ENCODE measurements at regions not wholly inside any gene's neighbourhood (a gene's known extent, or its start where the extent isn't known, plus 50 kb on each side); places are given as distances from the start of the nearest gene placed in this dataset.

GRCh38 chr17:65398040-65398787 lies 163.2 kb downstream of the AXIN2 start:
- no peak for TF ChIP-seq CTCF (IDR thresholded peaks at IDR 0.05; ENCODE audit: extremely low read depth, missing control alignments)
- no peak for DNase-seq (ENCODE audit: low spot score)

- no peak for TF ChIP-seq CTCF (IDR thresholded peaks at IDR 0.05; ENCODE audit: extremely low read depth, missing control alignments)
- DNase-seq (ENCODE audit: low spot score), result no peak
Measured at GRCh38 chr17:65395924-65396323, 165.5 kb downstream of the AXIN2 start.

- DNase-seq (ENCODE audit: low spot score), result no peak
- TF ChIP-seq CTCF (IDR thresholded peaks at IDR 0.05; ENCODE audit: extremely low read depth, missing control alignments), result no peak
Measured at GRCh38 chr17:65394811-65395472, 166.5 kb downstream of the AXIN2 start.

GRCh38 chr17:65393514-65393913 lies 167.9 kb downstream of the AXIN2 start:
- DNase-seq (ENCODE audit: low spot score), result no peak
- TF ChIP-seq CTCF (IDR thresholded peaks at IDR 0.05; ENCODE audit: extremely low read depth, missing control alignments), result no peak

- DNase-seq (ENCODE audit: low spot score), result no peak
- no peak for TF ChIP-seq CTCF (IDR thresholded peaks at IDR 0.05; ENCODE audit: extremely low read depth, missing control alignments)
Measured at GRCh38 chr17:65389949-65390348, 171.5 kb downstream of the AXIN2 start.

GRCh38 chr17:65389426-65389825 lies 172.0 kb downstream of the AXIN2 start:
- DNase-seq (ENCODE audit: low spot score), result no peak
- no peak for TF ChIP-seq CTCF (IDR thresholded peaks at IDR 0.05; ENCODE audit: extremely low read depth, missing control alignments)

GRCh38 chr17:65388911-65389310 lies 172.5 kb downstream of the AXIN2 start:
- TF ChIP-seq CTCF (IDR thresholded peaks at IDR 0.05; ENCODE audit: extremely low read depth, missing control alignments), result no peak
- DNase-seq (ENCODE audit: low spot score), result no peak

All from GM20000 (cell line).